A673 (cell line): ENCODE measurements at regions not wholly inside any gene's neighbourhood (a gene's known extent, or its start where the extent isn't known, plus 50 kb on each side); places are given as distances from the start of the nearest gene placed in this dataset.

Source experiments
- CTCF ChIP-seq: fragments of 300-800, 200-600 bp; sonication (generic); conservative IDR thresholded peaks from 2 replicates; pipeline ENCODE4 v1.5.1; 2017; ENCODE audit warnings: low read depth, mild to moderate bottlenecking, antibody characterized with exemption, low read length, moderate library complexity, mixed read lengths
- EZH2 ChIP-seq: fragments of 200-600 bp; sonication (generic); IDR thresholded peaks from 2 replicates; pipeline ENCODE4 v1.6.1; 2017; ENCODE audit warnings: borderline replicate concordance, low read depth, mild to moderate bottlenecking, mixed read lengths, antibody characterized with exemption, low read length; ENCODE audit not compliant: poor library complexity, severe bottlenecking

- TF ChIP-seq EZH2 (no peak), CTCF (0 out of 2 replicates have a peak, but pooled peaks have one; percentile 18)
Measured at GRCh38 chr10:32211046-32211363, 136.0 kb downstream of the EPC1 start.
